Uterus (tissue), 2 donors: ENCODE measurements at regions not wholly inside any gene's neighbourhood (a gene's known extent, or its start where the extent isn't known, plus 50 kb on each side); places are given as distances from the start of the nearest gene placed in this dataset.

Experiments used
- CTCF ChIP-seq, 4 experiments: fragments of 200-600 bp in 2 of 4; fragments of 450-650 bp in 2 of 4; sonication (generic) in 2 of 4; IDR thresholded peaks; one replicate each; pipeline ENCODE4 v1.5.1; 2016 to 2019; ENCODE audit warnings: antibody characterized with exemption in 4 of 4, mild to moderate bottlenecking in 2 of 4, moderate library complexity in 1 of 4
- POLR2A ChIP-seq, 2 donors: fragments of 450-650 bp; IDR thresholded peaks; one replicate each; pipeline ENCODE4 v1.6.1; 2016; ENCODE audit warnings: antibody characterized with exemption in 2 of 2, mild to moderate bottlenecking in 1 of 2, moderate library complexity in 1 of 2

GRCh38 chr4:13953083-13953482, 325.6 kb upstream of the BOD1L1 start:
- no peak for TF ChIP-seq CTCF (IDR thresholded peaks at IDR 0.05)
- TF ChIP-seq POLR2A (IDR thresholded peaks at IDR 0.05): no peak
